ENCODE measurements at regions not wholly inside any gene's neighbourhood (a gene's known extent, or its start where the extent isn't known, plus 50 kb on each side); places are given as distances from the start of the nearest gene placed in this dataset.

GRCh38 chr5:54669285-54669684 is 151.7 kb downstream of the SNX18 start:
- no peak for TF ChIP-seq CTCF (IDR thresholded peaks at IDR 0.05)
- DNase-seq (no peak), FAIRE-seq (no peak), ATAC-seq (no peak)
- no peaks in the 10 kb centered on the region for H3K9me3 ChIP-seq
- H3K4me3 ChIP-seq = no peak overlapping the region
- H3K4me1 ChIP-seq = no peaks in the 10 kb centered on the region
- no peaks in the 10 kb centered on the region for H3K27me3 ChIP-seq
- H3K36me3 ChIP-seq = no peaks in the 10 kb centered on the region
- intact Hi-C loops (cut with DNase I) = no loop called here
- no peak overlapping the region for H3K27ac ChIP-seq
- WGBS, 2 donors = 26 to 40% methylated on average over 1 of the region's 1 CpG

DNA sequence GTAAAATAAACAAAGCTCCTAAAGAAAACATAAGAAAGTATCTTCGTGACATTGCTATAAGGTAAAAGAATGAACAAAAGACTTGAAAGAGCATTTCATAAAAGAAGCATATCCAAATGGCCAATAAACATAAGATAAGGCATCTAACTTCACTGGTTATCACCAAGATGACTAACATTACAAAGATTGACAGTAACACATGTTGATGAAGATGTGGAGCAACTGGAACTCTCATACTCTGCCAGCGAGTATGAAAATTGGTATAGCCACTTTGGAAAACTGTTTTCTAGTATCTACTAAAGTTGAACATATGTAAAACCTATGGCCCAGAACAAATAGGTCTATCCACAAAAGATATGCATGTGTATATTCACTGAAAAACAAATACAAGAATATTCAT is 150.5 kb downstream of the SNX18 start:
- Histone ChIP-seq H3K4me3 (no peak overlapping the region), H3K9me3 (no peaks in the 10 kb centered on the region), H3K36me3 (no peaks in the 10 kb centered on the region), H3K27ac (no peak overlapping the region), H3K27me3 (no peaks in the 10 kb centered on the region), H3K4me1 (no peaks in the 10 kb centered on the region)
- FAIRE-seq (no peak), ATAC-seq (no peak), DNase-seq (no peak)
- no peak for TF ChIP-seq CTCF (IDR thresholded peaks at IDR 0.05)
- WGBS, 2 donors = 88 to 92% methylated on average over 2 of the region's 2 CpGs
- intact Hi-C loops (cut with DNase I) = no loop called here

DNA sequence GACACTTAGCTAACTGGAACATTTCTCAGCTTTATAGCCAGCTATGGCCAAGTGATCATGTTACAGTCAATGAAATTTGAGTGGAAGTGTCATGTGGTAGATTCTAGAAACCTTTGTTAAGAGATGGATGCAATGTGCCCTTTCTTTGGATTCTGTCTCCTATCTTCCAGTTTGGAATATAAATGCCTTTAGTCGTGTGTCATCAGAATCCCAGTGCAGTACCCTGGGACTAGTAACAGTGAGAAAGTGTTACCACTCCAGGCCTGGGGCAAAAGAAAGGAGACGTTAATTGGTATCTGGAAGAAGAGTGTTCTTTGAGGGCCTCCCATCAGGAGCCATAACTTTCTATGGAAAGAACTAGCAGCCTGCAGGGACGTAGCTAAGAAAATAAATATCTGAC is 149.6 kb downstream of the SNX18 start:
- no peak for ATAC-seq
- intact Hi-C loops (cut with DNase I) = no loop called here
- WGBS, 2 donors = 61 to 67% methylated on average over 3 of the region's 3 CpGs
- Histone ChIP-seq H3K9me3 (no peaks in the 10 kb centered on the region), H3K27me3 (no peaks in the 10 kb centered on the region), H3K4me3 (no peak overlapping the region), H3K36me3 (no peaks in the 10 kb centered on the region), H3K27ac (no peak overlapping the region), H3K4me1 (no peaks in the 10 kb centered on the region)
- TF ChIP-seq CTCF (IDR thresholded peaks at IDR 0.05) = no peak
- no peak for FAIRE-seq
- DNase-seq = no peak

- ATAC-seq = peak in 3 of 4 donors; percentile 58 to 82 (median 78)
- Histone ChIP-seq H3K9me3 (no peaks in the 10 kb centered on the region), H3K4me1 (no peaks in the 10 kb centered on the region), H3K4me3 (no peak overlapping the region), H3K36me3 (no peaks in the 10 kb centered on the region), H3K27ac (no peak overlapping the region), H3K27me3 (no peaks in the 10 kb centered on the region)
- no peak for FAIRE-seq
- WGBS, 2 donors = 20 to 25% methylated on average over 5 of the region's 5 CpGs
- TF ChIP-seq CTCF (IDR thresholded peaks at IDR 0.05) = no peak
- intact Hi-C loops (cut with DNase I) = no loop called here
- DNase-seq = no peak
These were observed 146.3 kb downstream of the SNX18 start for GRCh38 chr5:54663866-54664265.

- H3K27ac ChIP-seq = no peak overlapping the region
- no peaks in the 10 kb centered on the region for H3K27me3 ChIP-seq
- H3K4me3 ChIP-seq = no peak overlapping the region
- FAIRE-seq (no peak), ATAC-seq (no peak), DNase-seq (no peak)
- WGBS, 2 donors = 83 to 90% methylated on average over 6 of the region's 6 CpGs
- H3K4me1 ChIP-seq = no peaks in the 10 kb centered on the region
- H3K36me3 ChIP-seq = no peaks in the 10 kb centered on the region
- H3K9me3 ChIP-seq = no peaks in the 10 kb centered on the region
- TF ChIP-seq CTCF (IDR thresholded peaks at IDR 0.05) = no peak
- intact Hi-C loops (cut with DNase I) = no loop called here
These were observed 143.6 kb downstream of the SNX18 start for GRCh38 chr5:54661111-54661510.

Data from pancreas (tissue), 10 donors.